ENCODE measurements at regions not wholly inside any gene's neighbourhood (a gene's known extent, or its start where the extent isn't known, plus 50 kb on each side); places are given as distances from the start of the nearest gene placed in this dataset.

GRCh38 chr13:95362666-95363065 lies 61.4 kb upstream of the ABCC4 start:
- TF ChIP-seq ESRRA (IDR thresholded peaks at IDR 0.05; ENCODE audit: borderline replicate concordance, low read length): no peak
- TF ChIP-seq POLR2A (IDR thresholded peaks at IDR 0.05; ENCODE audit: low read length): no peak
- TF ChIP-seq CTCF (IDR thresholded peaks at IDR 0.05): no peak
- no peak for TF ChIP-seq MAX (IDR thresholded peaks at IDR 0.05)
- no peak for TF ChIP-seq FOSL2 (IDR thresholded peaks at IDR 0.05)
- TF ChIP-seq FOSL2 (CRISPR knock-in tag; IDR thresholded peaks at IDR 0.05): no peak
- TF ChIP-seq EHMT2 (IDR thresholded peaks at IDR 0.05; ENCODE audit: low read depth): no peak
- TF ChIP-seq REST (IDR thresholded peaks at IDR 0.05): no peak
- no peak for TF ChIP-seq USF2 (IDR thresholded peaks at IDR 0.05)
- TF ChIP-seq EP300 (IDR thresholded peaks at IDR 0.05): no peak
- TF ChIP-seq HOXA7 (CRISPR knock-in tag; IDR thresholded peaks at IDR 0.05): no peak

All from A549 (cell line).